ENCODE measurements at regions not wholly inside any gene's neighbourhood (a gene's known extent, or its start where the extent isn't known, plus 50 kb on each side); places are given as distances from the start of the nearest gene placed in this dataset.

DNA sequence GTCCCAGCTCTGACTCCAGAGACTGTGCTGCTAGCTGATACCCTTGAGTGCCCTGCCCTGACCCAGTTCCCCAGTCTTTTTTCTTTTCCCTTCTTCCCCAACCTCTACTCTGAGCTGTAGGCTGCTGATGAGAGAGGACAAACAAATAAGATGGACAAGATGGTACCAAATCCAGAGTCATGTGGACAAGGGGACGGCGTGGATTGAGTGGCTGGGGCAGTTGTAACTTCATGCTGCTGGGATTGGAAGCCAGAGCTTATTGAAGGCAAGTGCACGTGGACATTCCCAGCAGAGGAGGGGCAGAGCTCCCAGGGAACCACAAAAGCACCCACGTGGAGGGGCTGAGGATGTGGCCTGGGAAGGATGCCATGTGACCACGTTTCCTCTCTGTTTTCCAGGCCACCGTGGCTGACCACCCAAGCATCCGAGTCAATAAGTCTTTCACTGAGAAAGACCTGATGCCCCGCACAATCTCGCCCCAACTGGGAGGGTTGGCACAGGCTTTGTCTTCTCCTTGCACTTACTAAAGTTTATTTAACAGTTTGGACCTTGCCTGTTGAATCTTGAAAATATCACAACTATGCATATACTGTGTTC lies 323.3 kb upstream of the ZNF507 start (continued):
- TF ChIP-seq, protein P1, sequence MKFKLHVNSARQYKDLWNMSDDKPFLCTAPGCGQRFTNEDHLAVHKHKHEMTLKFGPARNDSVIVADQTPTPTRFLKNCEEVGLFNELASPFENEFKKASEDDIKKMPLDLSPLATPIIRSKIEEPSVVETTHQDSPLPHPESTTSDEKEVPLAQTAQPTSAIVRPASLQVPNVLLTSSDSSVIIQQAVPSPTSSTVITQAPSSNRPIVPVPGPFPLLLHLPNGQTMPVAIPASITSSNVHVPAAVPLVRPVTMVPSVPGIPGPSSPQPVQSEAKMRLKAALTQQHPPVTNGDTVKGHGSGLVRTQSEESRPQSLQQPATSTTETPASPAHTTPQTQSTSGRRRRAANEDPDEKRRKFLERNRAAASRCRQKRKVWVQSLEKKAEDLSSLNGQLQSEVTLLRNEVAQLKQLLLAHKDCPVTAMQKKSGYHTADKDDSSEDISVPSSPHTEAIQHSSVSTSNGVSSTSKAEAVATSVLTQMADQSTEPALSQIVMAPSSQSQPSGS (IDR thresholded peaks at IDR 0.05; ENCODE audit: low read length), result no peak
- TF ChIP-seq RNF2 (IDR thresholded peaks at IDR 0.05; ENCODE audit: borderline replicate concordance, low read depth, low read length, missing control alignments, poor library complexity, severe bottlenecking), result no peak
- TF ChIP-seq PHF8 (conservative IDR thresholded peaks at IDR 0.05; ENCODE audit: low read depth, low read length), result no peak
